ENCODE measurements at regions not wholly inside any gene's neighbourhood (a gene's known extent, or its start where the extent isn't known, plus 50 kb on each side); places are given as distances from the start of the nearest gene placed in this dataset.

DNA sequence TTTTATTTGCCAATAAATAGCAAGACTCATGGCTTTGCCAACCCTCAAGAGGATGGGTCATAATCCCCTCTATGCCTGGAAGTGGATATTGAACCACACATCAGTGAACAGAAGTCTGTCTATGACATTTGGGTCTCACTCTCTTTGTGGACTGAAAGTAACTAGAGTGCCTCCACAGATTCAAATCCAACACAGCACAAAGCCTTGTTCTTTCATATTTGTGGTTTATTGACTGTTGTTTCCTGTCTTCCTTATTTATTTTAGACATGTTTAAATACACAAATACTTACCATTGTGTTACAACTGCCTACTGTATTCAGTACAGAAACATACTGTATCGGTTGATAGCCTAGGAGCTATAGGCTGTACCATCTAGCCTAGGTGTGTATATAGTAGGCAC lies 121.9 kb downstream of the TSN start:
- DNase-seq: no peak
- 93 to 97% (median 96%) methylated on average over 1 of the region's 1 CpG for WGBS, 3 donors

DNA sequence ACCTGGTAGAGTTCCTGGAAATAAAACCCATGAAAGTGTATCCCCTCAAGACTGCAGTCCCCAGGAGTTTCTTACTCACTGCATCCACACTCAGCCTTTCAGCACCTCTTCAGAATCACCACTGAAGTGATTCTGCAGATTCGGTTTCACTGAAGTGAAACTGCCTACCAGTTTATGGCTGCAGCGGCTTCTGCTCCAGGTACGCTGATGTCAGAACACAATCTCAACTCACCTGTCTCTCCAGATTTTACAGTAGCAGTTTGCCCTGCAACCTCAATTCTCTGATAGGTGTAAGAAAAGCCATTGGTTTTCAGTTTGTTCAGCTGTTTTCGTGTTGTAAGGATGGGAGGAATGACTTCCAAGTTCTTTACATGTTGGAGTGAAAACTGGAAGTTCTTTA lies 124.8 kb downstream of the TSN start:
- Histone ChIP-seq H3K27me3 (ENCODE audit: insufficient read depth in 3 of 3, low read length in 2 of 3) (no peaks in the 10 kb centered on the region), H3K36me3 (ENCODE audit: insufficient read depth in 1 of 2, low read depth in 1 of 2) (no peaks in the 10 kb centered on the region), H3K9me3 (no peaks in the 10 kb centered on the region), H3K4me3 (no peak overlapping the region), H3K27ac (no peak overlapping the region), H3K4me1 (no peaks in the 10 kb centered on the region)
- TF ChIP-seq, protein P1, sequence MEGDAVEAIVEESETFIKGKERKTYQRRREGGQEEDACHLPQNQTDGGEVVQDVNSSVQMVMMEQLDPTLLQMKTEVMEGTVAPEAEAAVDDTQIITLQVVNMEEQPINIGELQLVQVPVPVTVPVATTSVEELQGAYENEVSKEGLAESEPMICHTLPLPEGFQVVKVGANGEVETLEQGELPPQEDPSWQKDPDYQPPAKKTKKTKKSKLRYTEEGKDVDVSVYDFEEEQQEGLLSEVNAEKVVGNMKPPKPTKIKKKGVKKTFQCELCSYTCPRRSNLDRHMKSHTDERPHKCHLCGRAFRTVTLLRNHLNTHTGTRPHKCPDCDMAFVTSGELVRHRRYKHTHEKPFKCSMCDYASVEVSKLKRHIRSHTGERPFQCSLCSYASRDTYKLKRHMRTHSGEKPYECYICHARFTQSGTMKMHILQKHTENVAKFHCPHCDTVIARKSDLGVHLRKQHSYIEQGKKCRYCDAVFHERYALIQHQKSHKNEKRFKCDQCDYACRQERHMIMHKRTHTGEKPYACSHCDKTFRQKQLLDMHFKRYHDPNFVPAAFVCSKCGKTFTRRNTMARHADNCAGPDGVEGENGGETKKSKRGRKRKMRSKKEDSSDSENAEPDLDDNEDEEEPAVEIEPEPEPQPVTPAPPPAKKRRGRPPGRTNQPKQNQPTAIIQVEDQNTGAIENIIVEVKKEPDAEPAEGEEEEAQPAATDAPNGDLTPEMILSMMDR (IDR thresholded peaks at IDR 0.05): no peak
- DNase-seq: no peak
- intact Hi-C loops (cut with DNase I): no loop called here
- no peak for ATAC-seq
- WGBS, 3 donors: 82 to 88% (median 87%) methylated on average over 4 of the region's 4 CpGs

More for the DNA sequence above, 121.9 kb downstream of the TSN start:
- Histone ChIP-seq H3K27me3 (ENCODE audit: insufficient read depth in 3 of 3, low read length in 2 of 3) (no peaks in the 10 kb centered on the region), H3K4me1 (no peaks in the 10 kb centered on the region), H3K4me3 (no peak overlapping the region), H3K36me3 (ENCODE audit: insufficient read depth in 1 of 2, low read depth in 1 of 2) (no peaks in the 10 kb centered on the region), H3K27ac (no peak overlapping the region), H3K9me3 (no peaks in the 10 kb centered on the region)
- intact Hi-C loops (cut with DNase I): no loop called here
- no peak for ATAC-seq
- TF ChIP-seq, protein P1 (IDR thresholded peaks at IDR 0.05): no peak

DNA sequence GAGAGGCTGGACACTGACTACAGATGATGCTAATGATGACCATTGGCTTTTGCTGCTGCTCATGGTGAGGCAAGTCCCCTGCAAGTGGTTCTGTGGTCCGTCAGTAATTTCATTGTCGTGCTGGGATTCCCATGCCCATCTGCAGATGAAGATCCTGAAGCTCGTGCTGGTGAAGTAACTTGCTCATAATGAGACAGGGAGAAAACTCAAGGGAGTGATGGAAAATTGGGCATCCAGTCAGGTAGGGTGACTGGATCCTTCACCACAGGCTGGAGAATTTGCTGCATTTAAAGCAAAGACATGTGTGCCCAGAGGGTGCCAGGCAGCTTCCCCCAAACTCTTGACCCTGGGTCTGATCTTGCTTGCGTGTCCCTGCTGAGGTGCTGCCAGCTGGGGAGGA lies 125.6 kb downstream of the TSN start:
- Histone ChIP-seq H3K27me3 (ENCODE audit: insufficient read depth in 3 of 3, low read length in 2 of 3) (no peaks in the 10 kb centered on the region), H3K27ac (no peak overlapping the region), H3K4me1 (no peaks in the 10 kb centered on the region), H3K9me3 (no peaks in the 10 kb centered on the region), H3K4me3 (no peak overlapping the region), H3K36me3 (ENCODE audit: insufficient read depth in 1 of 2, low read depth in 1 of 2) (no peaks in the 10 kb centered on the region)
- DNase-seq (no peak), ATAC-seq (no peak)
- WGBS, 3 donors: 90 to 92% (median 91%) methylated on average over 4 of the region's 4 CpGs
- TF ChIP-seq, protein P1 (IDR thresholded peaks at IDR 0.05): no peak
- intact Hi-C loops (cut with DNase I): no loop called here

DNA sequence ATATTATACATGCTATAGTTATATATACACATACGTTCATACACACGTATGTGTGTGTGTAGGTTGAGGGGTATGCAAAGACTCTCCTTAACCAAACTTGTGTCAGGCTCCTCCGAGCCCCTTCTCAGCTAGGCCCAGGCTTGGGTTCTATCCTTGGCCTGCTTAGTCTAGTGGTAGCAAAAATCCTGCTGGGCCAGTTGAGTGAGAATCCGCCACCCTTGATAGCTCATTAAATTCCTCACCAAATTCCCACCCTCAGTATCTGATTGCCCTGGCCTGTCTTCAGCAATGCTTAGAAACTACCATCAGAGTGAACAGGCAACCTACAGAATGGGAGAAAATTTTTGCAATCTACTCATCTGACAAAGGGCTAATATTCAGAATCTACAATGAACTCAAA lies 126.5 kb downstream of the TSN start:
- WGBS, 3 donors: 84 to 100% (median 93%) methylated on average over 4 of the region's 4 CpGs
- Histone ChIP-seq H3K4me1 (no peaks in the 10 kb centered on the region), H3K9me3 (no peaks in the 10 kb centered on the region), H3K27ac (no peak overlapping the region), H3K4me3 (no peak overlapping the region), H3K27me3 (ENCODE audit: insufficient read depth in 3 of 3, low read length in 2 of 3) (no peaks in the 10 kb centered on the region), H3K36me3 (ENCODE audit: insufficient read depth in 1 of 2, low read depth in 1 of 2) (no peaks in the 10 kb centered on the region)
- TF ChIP-seq, protein P1 (IDR thresholded peaks at IDR 0.05): no peak
- no peak for ATAC-seq
- intact Hi-C loops (cut with DNase I): no loop called here
- no peak for DNase-seq

DNA sequence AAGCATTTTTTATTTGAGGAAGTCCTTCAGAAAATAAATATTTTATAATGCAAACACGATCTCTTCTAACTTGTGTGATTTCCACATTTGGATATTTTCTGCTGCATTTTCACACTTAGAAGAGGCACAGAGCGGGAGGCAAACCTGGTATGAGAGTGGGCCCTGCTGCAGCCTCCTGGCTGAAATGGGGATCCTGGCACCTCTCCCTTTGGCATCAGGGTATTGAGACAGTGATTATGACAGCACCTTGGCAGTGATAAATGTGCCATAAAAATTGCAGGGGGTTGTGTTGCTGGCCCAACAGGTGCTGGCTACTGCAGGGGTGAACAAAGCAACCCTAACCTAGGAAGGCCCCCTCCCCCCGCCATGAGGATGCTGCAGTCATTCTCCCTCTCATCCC lies 128.6 kb downstream of the TSN start:
- WGBS, 3 donors: 42 to 60% (median 53%) methylated on average over 3 of the region's 3 CpGs
- H3K9me3 ChIP-seq: no peaks in the 10 kb centered on the region
- no peaks in the 10 kb centered on the region for H3K4me1 ChIP-seq
- H3K27ac ChIP-seq: no peak overlapping the region
- H3K4me3 ChIP-seq: no peak overlapping the region
- TF ChIP-seq, protein P1 (IDR thresholded peaks at IDR 0.05): no peak
- no peaks in the 10 kb centered on the region for H3K36me3 ChIP-seq (ENCODE audit: insufficient read depth in 1 of 2, low read depth in 1 of 2)
- peaks cover 0 to 4% (median 0%) of the 10 kb centered on the region in 3 donors for H3K27me3 ChIP-seq (ENCODE audit: insufficient read depth in 3 of 3, low read length in 2 of 3)
- no peak for DNase-seq
- no peak for ATAC-seq
- intact Hi-C loops (cut with DNase I): no loop called here
